Endometrium (tissue), 2 donors: ENCODE measurements at regions not wholly inside any gene's neighbourhood (a gene's known extent, or its start where the extent isn't known, plus 50 kb on each side); places are given as distances from the start of the nearest gene placed in this dataset.
"Not testable (repeated sequence)": the region's sequence is repeated elsewhere in the genome, so short reads cannot be mapped to it uniquely, and the experiment has no call there.

Experiments used
- FAIRE-seq: peaks from 2 replicates; lab custom pipeline; 2012; peaks lifted over from hg19 to GRCh38; lab: Jason Lieb, UNC
- donor health status: control.
- donor health status: control.

DNA sequence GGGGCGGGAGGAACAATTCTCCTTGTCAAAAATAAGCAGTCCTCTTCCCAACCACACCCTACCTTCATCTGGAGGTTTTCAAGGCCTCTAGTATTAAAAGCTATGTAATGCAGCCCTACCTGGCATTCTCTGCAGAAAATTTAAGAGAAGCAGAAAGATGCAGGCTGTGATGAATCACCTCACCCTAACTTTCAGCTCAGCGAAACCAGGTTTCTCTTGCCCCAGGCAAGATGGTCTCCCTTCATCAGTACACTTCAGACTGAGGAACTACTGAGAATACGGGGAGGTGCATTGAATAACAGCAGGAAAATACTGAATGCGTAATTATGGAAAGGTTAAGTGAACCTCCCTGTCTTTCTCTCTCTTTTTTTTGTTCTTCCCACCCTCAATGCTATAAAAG lies 437.6 kb upstream of the KLF12 start:
- FAIRE-seq = no peak

DNA sequence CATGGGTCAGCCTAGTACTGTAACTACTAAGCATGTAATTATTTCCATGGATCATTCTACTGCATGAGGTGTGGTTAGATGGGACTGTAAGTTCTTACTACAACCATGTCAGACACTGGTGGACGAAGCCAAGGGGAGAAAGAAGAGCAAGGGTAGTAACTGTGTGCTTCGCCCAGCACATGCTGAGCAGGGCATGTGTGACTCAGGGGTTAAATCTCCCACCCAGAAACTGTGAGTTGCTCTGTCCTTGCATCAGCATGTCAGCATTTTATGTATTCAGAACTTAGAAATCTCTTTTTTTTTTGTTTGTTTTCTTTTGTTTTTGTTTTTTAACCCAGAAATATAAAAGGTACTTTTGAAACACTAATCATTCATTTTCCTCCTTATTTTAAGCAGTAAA lies 436.6 kb upstream of the KLF12 start:
- no peak for FAIRE-seq

DNA sequence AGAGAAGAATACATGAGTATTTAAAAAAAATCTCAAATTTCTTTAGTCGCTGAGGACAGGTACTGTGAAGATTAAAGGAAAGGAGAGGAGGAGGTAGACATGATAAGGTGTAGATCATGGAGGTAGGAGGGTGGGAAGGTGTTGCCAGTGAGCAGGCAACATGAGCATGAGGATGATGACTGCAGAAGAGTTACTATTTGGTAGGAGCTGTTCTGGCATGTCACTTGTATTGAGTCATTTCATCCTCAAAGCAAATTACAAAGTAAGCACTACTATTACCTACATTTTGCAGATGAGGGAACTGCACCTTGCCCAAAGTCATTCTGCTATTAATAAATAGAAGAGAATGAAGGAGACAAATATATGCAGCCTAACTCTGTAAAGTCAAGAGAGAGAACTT lies 435.8 kb upstream of the KLF12 start:
- no peak for FAIRE-seq

DNA sequence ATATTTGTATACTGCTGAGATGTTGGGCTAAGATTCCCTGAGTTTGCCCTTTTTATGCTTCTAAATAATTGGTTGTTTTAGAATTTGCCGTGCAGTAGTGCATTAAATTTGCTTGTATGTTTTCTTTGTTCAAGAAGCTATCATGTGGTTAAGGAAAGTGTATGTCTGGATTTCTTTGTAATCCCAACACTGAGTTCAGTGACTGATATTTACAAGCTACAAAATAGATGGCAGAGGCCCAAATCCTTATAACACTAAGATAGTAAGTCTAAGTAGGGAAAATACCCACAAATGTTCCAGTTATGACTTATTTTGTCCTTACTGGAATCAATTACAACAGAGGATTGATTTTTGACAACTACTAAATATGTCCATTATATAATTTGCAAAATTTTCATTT lies 435.0 kb upstream of the KLF12 start:
- no peak for FAIRE-seq

DNA sequence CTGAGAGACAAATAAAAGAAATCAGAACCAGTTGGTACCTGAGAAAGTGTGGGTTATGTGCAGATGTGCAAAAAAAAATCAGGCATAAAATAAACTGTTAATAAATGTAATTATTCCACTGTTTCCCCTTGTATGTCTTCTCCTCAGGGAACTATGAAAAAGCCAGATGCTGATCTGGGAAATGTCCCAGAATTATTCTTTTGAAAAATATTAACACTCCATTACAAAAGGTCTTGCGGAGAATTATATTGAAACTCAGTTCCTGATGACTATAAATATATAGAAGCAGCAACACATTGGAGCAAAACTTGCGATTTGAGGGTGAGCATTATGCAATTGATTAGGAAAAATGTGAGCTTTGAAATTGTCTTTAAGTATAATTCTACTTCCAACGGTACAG lies 433.3 kb upstream of the KLF12 start:
- no peak for FAIRE-seq

DNA sequence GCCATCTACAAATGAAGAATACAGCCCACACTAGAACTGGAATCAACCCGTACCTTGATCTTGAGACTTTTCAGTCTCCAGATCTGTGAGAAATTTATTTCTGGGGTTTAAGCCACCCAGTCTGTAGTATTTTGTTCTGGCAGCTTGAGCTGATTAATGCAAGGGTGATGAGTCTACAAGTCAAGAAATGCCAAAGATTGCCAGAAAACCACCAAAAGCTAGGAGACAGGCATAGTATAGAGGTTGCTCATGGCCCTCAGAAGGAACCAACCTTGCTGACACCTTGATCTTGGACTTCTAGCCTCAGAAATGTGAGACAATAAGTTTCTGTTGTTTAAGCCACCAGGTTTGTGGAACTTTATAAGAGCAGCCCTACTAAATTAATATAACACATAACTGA lies 428.2 kb upstream of the KLF12 start:
- FAIRE-seq = no peak

DNA sequence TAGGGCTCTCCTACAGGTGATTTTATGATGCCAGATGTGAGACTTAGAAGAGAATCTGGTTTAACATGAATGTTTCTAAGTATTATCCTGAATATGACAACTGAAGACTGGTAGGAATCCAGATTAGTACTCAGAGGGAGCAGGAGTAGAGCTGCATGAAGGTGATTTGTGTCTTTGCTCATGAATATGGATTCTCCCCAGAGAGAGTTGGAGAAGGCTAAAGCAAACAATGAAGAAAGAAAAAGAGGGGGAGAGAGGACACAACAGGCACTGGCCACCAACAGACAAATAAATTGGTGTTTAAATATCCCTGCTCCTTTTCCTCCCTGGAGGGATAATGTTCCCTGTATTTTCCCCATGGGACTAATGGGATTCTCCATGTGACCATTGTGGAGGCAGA lies 427.0 kb upstream of the KLF12 start:
- no peak for FAIRE-seq

DNA sequence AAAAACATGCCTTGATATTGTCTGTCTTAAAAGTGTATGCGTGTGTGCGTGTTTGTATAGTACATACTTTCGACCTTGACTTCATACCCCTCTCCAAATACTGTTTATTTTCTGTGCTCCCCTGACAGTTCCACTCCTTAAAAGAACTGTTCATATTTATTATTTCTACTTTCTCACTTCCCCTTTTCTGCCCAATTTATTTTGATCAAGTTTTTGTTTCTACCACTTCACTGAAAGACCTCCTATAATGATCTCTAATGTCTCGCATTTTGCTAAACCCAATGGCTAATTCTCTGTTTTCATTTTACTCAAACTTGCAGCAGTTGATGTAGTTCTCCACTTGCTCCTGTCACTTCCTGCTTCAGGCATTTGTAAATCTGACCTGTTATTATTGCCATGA lies 426.1 kb upstream of the KLF12 start:
- no peak for FAIRE-seq

DNA sequence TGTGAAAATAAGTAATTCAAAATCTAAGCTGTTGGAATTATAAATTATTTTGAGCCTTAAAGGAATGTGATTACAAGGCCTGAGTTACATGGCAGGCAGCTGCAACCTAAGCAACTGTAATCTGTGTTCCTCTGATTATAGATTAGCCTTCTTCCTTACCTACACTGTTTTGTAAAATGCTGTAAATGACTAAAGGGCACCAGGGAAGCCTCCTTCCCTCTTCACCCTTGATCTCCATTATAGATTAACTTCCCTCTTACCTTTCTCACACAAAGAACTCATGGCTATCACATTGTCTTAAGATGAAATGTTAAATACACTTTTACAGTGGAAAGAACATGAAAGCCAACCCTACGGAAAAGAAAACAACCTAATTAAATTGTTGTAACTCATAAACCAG lies 423.7 kb upstream of the KLF12 start:
- no peak for FAIRE-seq

DNA sequence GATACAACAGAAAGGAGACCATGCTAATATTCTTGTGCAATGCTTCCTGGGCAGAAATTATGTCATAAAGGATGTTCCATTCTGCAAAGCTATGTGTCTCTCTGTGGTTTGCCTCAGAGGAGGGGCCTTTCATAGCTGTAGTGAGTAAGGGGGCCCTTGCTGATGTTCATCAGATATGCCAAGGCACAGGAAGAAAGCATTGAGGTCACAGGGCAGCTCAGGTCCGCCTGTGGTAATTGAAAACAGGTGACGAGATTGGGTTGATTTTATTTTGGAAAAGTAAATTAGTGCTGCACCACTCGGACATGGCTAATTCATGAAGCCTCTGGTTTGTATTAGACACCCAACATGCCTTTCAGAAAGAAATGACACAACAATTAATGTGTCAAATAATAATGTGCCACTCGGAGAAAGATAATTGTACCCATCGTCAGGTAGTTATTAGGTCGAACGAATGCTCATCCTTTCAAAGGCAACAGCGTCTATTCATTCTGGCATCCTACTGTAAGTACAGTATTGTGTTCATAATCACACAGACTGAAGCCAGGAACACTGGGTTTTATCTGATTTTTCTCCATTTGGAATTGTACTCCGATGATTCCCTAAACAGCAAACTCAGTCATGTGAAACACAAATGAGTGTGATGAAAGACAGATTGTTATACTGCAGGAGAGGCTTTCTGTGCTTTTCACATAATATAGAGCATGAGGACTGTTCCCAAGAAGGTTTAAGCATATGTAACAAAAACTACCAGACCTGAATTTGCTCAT lies 421.6 kb upstream of the KLF12 start:
- FAIRE-seq = no peak

DNA sequence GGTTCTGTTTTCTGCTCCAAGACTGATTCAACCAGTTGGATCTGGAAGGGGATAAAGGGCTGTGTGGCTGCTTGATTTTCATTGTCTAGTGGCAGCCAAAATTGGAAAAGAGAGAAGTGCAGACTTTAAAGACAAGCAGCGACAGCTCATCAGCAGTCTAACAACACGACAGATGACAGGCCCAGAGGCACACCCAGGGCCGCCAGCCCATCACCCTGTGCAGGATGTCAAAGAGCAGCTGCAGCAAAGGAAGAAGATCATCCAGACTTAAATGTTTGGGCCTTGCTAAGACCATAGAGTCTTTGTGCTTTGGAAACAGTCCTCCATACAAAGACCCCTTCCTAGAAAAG lies 421.0 kb upstream of the KLF12 start:
- FAIRE-seq = no peak

DNA sequence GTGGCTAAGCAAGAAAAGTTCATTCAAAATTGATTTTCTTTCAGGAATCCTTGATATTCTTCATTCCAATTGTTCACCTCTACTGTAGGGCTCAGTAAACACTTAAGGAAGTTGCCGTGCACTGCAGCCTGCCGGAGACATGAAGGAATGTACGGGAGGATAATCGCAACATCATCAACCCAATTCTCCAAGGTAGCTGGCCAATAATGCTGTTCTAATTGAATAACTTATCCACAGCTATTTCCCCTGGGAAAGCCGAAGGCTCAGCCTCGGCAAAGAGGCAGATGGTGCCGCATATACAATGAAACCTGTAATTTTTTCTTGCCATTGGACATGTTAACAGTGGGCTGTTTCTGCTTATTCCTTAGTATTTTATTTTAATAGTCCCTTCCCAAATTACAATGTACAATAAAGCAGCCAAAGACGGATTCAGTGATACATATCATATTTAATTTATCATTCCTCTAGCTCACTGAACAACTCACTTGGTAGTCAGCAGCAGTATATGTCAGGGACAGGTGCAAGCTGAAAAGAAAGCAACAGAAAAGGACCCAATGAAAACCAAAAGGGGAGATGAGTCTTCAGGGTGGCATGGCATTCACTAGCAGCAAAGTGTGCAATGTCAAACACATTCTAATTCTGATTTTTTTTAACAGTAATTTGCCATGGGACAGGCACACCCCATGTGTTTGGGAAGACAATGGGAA lies 420.5 kb upstream of the KLF12 start:
- no peak for FAIRE-seq

DNA sequence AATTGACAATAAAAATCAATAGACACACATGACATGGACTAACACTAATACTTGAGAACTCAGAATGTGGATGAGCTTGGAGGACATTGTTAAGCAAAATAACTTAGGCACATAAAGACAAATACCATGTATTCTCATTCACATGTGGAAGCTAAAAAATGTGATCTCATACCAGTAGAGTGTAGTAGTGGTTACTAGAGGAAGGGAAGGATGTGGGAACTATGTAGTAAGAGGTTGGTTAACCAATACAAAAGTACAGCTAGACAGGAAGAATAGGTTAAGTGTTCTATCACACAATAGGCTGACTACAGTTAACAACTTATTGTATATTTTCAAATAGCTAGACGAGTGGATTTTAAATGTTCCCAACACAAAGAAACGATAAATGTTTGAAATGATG lies 415.8 kb upstream of the KLF12 start:
- no peak for FAIRE-seq

DNA sequence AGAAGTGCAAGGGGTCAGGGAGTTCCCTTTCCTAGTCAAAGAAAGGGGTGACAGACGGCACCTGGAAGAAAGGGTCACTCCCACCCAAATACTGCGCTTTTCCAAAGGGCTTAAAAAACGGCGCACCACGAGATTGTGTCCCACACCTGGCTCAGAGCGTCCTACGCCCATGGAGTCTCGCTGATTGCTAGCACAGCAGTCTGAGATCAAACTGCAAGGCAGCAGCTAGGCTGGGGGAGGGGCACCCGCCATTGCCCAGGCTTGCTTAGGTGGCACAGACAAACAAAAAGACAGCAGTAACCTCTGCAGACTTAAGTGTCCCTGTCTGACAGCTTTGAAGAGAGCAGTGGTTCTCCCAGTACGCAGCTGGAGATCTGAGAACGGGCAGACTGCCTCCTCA lies 402.4 kb upstream of the KLF12 start:
- FAIRE-seq = not testable (repeated sequence)

DNA sequence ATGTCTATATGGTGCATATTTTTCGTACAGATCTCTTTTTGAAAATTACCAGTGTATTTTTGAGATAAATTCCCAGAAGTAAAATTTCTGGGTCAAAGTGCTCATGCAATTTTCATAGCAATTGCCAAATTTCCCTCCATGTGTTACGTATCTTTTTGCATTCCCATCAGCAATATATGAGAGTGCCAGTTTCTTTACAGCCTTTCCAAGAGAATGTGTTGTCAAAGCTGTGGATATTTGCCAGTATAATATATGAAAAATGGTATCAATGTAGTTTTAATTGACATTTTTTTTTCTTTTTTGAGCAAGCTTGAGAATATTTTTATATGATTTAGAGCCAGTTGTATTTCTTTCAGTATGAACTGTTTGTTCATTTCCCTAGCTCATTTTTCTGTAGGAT lies 399.0 kb upstream of the KLF12 start:
- FAIRE-seq = no peak

DNA sequence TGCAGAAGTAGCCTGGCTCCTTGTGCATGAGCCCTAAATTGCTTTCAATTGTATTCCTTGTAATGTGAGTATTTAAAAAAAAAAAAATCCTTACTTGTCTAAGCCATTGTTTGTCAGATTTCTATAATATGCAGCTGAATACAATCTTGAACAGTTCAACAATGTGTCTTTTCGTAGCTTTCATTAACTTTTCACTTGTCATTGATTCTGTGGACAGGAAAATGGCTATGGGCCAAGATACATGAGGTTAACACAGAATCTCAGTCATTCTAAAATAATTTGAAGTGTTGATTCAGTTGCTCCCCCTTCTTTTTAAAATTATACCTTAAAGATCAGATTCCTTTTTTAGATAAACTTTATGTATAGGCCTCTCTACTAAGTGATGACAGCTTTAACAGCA lies 395.8 kb upstream of the KLF12 start:
- no peak for FAIRE-seq

DNA sequence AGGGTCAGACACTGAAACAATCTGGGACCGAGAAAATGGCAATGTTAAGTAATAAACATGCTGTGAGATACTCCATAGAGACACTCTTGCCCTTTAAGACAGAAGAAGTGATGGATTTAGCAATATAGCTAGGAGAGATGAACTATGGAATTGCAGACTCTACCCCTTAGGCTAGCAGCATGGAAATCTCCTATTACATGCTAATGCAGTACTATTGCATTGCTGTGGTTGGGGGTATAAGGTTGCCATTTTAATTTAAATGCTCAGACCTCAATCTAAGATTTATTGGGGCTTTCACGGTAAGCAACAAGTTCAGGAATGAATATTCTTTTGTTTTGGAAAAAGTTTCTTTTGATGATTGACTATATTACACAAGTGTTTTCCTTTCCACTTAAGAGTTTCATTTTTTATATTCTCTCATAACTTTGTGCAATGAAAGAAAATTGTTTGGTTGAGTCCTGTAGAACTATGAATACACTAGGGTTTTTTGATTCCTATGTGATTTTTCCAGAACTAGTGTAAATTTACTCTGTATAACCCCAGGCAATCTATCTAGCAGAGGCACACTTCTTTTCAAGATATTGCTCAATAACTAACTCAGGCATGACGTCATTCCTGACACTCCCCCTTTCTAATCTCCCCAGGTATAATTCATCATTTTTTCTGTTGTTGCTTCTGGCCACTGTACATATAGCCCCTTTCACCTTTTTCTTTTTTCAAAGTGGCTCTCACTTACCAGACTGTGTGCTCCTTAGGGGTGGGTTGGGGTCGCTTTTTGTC lies 394.7 kb upstream of the KLF12 start:
- FAIRE-seq = no peak

DNA sequence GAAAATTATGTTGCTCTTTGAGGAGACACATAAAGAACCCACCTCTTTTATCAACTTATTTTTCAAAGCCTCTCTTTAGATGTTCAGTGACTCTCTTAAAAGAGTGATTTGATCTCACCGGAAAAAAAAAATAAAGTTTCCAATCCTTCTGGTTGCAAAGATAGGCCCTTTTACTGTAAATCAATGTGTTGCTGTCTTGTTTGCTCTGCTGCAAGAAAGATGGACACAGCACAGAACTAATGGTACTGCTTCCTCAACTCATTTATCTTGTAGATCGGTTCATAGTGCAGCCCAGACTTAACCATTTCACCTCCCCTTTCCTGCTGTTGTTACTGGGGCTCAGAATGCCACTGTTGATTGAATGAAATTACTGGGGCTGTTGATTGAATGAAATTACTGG lies 388.9 kb upstream of the KLF12 start:
- FAIRE-seq = no peak

DNA sequence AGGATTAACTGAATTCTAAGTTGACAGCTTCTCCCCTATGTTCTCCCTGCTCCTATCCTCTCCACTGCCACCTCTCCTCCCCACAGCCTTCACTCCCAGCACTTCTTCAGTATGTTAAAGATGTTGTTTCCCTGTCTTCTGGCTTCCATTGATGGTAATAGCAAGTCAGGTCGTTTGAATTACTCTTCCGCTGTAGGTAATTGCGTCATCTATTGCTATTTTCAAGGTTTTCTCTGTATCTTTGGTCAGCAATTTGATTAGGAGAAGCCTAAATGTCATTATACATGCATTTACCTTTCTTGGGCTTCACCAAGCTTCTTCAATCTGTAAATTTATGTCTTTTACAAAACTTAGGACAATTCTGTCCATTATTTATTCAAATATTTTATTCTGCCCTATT lies 377.3 kb upstream of the KLF12 start:
- FAIRE-seq = no peak

DNA sequence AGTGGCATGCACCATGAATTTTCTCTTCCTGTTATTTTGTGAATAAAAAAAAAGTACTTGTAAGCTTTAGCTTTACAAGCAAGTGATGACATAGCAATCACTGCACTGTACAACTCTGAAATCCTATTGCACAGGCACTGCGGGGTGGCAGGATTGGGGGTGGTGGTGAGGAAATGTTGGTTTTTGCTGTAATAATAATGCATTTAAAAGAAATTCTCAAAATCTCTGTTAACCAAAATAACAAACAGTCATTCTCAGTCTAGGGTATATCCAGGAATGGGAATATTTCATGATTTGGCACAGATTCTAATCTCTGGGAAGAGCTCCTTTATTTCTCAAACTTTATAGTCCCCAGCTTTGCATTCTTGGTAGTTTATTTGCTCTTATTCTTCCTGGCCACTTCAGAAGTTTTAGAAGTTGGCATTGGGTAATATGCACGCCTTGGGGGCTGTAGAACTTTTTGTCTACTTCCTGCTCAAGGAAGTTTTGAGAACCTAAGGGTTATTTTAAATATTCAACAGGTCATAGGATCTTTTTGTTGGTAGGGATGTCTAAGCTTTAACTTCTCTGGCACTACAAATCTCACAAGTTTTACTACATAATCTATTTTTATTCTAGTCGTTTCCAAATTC lies 353.0 kb upstream of the KLF12 start:
- no peak for FAIRE-seq

DNA sequence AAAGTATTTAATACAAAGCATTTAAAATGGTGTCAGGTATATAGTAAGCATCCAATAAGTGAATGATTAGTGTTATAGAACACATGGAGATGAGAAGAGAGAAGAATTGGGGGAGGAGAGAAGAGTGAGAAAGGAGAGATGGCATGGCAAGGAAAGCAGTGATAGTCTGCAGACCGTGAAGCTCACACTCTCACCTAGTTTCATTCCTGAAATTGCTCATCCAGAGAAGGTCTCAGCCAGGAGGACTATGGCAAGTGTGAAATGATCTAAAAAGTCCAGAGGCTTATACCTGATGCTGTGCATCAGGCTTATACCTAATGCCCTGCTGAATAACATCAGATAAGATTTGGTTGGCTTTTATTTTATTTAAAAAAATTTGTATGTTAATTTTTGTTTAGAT lies 351.6 kb upstream of the KLF12 start:
- FAIRE-seq = no peak

DNA sequence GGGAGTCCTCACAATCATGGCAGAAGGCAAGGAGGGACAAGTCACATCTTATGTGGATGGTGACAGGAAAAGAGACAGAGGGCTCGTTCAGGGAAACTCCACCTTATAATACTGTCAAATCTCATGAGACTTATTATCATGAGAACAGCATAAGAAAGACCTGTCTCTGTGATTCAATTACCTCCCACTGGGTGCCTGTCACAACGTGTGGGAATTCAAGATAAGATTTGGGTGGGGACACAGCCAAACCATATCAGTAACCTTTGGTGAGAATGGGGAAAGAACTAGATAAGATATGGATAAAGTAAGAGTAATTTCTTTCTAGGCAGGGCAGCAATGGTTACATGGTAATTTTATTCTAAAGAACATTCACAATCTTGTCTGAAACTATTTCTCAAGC lies 344.9 kb upstream of the KLF12 start:
- FAIRE-seq = no peak

DNA sequence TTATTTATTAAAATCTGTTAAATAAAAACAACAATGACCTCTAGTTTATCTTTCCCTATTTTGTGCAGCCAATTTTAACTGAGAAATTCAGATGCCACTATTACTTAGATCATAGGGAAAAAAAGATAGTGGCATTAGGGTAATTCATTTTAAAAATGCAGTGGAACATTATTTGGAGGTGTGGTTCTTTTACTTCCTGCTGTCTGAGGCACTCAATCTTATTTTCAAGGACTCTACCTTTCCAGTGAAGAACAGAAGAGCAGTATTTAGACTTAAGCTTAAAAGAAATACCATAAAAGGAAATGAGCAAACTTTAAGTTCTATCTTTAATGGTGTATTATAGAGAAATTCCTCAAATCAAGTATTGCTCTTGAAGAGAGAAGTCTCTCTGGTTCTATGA lies 342.6 kb upstream of the KLF12 start:
- FAIRE-seq = no peak
